ENCODE measurements at regions not wholly inside any gene's neighbourhood (a gene's known extent, or its start where the extent isn't known, plus 50 kb on each side); places are given as distances from the start of the nearest gene placed in this dataset.

DNA sequence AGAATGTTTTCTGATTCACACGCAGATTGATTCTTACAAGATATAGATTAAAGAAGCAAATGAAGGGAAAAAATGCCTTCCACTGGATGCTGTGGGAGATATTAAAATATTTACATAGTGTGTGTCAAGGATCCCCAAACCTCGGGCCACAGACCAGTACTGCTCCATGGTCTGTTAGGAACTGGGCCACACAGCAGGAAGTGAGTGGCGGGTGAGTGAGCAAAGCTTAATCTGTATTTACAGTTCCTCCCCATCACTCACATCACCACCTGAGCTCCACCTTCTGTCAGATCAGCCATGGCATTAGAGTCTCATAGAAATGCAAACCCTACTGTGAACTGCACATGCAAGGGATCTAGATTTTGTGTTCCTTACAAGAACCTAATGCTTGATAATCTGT lies 552.6 kb upstream of the GOLIM4 start (continued):
- TF ChIP-seq, protein P1, sequence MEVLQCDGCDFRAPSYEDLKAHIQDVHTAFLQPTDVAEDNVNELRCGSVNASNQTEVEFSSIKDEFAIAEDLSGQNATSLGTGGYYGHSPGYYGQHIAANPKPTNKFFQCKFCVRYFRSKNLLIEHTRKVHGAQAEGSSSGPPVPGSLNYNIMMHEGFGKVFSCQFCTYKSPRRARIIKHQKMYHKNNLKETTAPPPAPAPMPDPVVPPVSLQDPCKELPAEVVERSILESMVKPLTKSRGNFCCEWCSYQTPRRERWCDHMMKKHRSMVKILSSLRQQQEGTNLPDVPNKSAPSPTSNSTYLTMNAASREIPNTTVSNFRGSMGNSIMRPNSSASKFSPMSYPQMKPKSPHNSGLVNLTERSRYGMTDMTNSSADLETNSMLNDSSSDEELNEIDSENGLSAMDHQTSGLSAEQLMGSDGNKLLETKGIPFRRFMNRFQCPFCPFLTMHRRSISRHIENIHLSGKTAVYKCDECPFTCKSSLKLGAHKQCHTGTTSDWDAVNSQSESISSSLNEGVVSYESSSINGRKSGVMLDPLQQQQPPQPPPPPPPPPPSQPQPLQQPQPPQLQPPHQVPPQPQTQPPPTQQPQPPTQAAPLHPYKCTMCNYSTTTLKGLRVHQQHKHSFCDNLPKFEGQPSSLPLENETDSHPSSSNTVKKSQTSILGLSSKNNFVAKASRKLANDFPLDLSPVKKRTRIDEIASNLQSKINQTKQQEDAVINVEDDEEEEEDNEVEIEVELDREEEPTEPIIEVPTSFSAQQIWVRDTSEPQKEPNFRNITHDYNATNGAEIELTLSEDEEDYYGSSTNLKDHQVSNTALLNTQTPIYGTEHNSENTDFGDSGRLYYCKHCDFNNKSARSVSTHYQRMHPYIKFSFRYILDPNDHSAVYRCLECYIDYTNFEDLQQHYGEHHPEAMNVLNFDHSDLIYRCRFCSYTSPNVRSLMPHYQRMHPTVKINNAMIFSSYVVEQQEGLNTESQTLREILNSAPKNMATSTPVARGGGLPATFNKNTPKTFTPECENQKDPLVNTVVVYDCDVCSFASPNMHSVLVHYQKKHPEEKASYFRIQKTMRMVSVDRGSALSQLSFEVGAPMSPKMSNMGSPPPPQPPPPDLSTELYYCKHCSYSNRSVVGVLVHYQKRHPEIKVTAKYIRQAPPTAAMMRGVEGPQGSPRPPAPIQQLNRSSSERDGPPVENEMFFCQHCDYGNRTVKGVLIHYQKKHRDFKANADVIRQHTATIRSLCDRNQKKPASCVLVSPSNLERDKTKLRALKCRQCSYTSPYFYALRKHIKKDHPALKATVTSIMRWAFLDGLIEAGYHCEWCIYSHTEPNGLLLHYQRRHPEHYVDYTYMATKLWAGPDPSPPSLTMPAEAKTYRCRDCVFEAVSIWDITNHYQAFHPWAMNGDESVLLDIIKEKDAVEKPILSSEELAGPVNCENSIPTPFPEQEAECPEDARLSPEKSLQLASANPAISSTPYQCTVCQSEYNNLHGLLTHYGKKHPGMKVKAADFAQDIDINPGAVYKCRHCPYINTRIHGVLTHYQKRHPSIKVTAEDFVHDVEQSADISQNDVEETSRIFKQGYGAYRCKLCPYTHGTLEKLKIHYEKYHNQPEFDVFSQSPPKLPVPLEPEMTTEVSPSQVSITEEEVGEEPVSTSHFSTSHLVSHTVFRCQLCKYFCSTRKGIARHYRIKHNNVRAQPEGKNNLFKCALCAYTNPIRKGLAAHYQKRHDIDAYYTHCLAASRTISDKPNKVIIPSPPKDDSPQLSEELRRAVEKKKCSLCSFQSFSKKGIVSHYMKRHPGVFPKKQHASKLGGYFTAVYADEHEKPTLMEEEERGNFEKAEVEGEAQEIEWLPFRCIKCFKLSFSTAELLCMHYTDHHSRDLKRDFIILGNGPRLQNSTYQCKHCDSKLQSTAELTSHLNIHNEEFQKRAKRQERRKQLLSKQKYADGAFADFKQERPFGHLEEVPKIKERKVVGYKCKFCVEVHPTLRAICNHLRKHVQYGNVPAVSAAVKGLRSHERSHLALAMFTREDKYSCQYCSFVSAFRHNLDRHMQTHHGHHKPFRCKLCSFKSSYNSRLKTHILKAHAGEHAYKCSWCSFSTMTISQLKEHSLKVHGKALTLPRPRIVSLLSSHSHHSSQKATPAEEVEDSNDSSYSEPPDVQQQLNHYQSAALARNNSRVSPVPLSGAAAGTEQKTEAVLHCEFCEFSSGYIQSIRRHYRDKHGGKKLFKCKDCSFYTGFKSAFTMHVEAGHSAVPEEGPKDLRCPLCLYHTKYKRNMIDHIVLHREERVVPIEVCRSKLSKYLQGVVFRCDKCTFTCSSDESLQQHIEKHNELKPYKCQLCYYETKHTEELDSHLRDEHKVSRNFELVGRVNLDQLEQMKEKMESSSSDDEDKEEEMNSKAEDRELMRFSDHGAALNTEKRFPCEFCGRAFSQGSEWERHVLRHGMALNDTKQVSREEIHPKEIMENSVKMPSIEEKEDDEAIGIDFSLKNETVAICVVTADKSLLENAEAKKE (CRISPR knock-in tag; IDR thresholded peaks at IDR 0.05), result no peak
- TF ChIP-seq ZNF114 (CRISPR knock-in tag; IDR thresholded peaks at IDR 0.05), result no peak

DNA sequence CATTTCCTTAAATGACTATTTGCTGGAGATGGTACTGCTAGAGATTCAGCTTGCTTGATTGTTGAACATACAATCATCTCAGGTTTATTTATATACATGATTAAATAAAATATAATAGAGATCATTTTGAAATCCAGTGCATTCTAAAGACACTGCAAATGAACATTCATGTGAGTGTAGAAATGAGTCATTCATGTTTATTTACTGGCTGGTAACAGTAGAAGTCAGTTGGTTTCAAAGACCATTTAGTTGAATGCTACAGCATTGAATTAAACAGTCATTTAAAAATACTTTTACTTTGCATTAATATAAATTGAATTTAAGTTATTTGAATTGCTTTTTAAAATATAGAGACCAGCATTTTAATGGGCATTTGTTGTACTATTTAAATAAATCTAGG lies 551.9 kb upstream of the GOLIM4 start:
- ATAC-seq (no peak), DNase-seq (ENCODE audit: low spot score) (no peak)
- H3K4me1 Mint-ChIP-seq, result peaks cover 6% of the 10 kb centered on the region; the same call in 1 of the 3 replicates
- Histone ChIP-seq H3K36me3 (ENCODE audit: insufficient read depth) (no peaks in the 10 kb centered on the region), H3K27me3 (ENCODE audit: insufficient read depth) (no peaks in the 10 kb centered on the region), H3K4me2 (no peak overlapping the region), H3F3A (replicated peaks; ENCODE audit: low read depth) (no peaks in the 10 kb centered on the region), H3K4me3 (no peak overlapping the region), H3K9me2 (ENCODE audit: insufficient read depth) (no peaks in the 10 kb centered on the region), H3K4me1 (ENCODE audit: insufficient read depth) (no peaks in the 10 kb centered on the region), H3K79me2 (replicated peaks; ENCODE audit: insufficient read depth) (no peaks in the 10 kb centered on the region), H3K27ac (ENCODE audit: low read depth) (no peak overlapping the region), H2AFZ (no peak overlapping the region), H4K20me1 (replicated peaks; ENCODE audit: insufficient read depth) (no peaks in the 10 kb centered on the region)
- H3K36me3 Mint-ChIP-seq (ENCODE audit: low read depth), result no peaks in the 10 kb centered on the region
- peaks cover 1% of the 10 kb centered on the region for H3K27me3 Mint-ChIP-seq (ENCODE audit: insufficient read depth, low read depth, poor library complexity)
- H3K9me3 Mint-ChIP-seq, result no peaks in the 10 kb centered on the region
- TF ChIP-seq, protein P1 (CRISPR knock-in tag; IDR thresholded peaks at IDR 0.05), result no peak
- TF ChIP-seq STAT1 (IDR thresholded peaks at IDR 0.05; ENCODE audit: unreplicated experiment) (no peak), CREB1 (CRISPR knock-in tag; IDR thresholded peaks at IDR 0.05; ENCODE audit: low read depth) (no peak), ZNF331 (CRISPR knock-in tag; IDR thresholded peaks at IDR 0.05; ENCODE audit: low read depth) (no peak)
- no peak overlapping the region for H3K4me3 Mint-ChIP-seq
- no peak overlapping the region for H3K27ac Mint-ChIP-seq

All from GM23338 (cell line).